GM13976 (cell line): ENCODE measurements at regions not wholly inside any gene's neighbourhood (a gene's known extent, or its start where the extent isn't known, plus 50 kb on each side); places are given as distances from the start of the nearest gene placed in this dataset.

Experiments
- DNase-seq: peaks from one replicate; pipeline ENCODE4 v3.0.0; 2012; ENCODE audit warnings: low spot score
- in situ Hi-C: fragments of 300-500 bp; cut with MboI; formaldehyde crosslinking; loops from one replicate; pipeline ENCODE4 v1.12.0; 2022; ENCODE audit warnings: low sequenced_read_pairs, mixed read lengths, inconsistent platforms; ENCODE audit not compliant: unreplicated experiment
- TF ChIP-seq, protein P1 (sequence below): IDR thresholded peaks from 2 replicates; pipeline ENCODE4 v1.5.1; 2012; ENCODE audit warnings: borderline replicate concordance, mild to moderate bottlenecking; ENCODE audit not compliant: insufficient read depth; ENCODE audit errors: extremely low read depth, missing control alignments, control extremely low read depth

DNA sequence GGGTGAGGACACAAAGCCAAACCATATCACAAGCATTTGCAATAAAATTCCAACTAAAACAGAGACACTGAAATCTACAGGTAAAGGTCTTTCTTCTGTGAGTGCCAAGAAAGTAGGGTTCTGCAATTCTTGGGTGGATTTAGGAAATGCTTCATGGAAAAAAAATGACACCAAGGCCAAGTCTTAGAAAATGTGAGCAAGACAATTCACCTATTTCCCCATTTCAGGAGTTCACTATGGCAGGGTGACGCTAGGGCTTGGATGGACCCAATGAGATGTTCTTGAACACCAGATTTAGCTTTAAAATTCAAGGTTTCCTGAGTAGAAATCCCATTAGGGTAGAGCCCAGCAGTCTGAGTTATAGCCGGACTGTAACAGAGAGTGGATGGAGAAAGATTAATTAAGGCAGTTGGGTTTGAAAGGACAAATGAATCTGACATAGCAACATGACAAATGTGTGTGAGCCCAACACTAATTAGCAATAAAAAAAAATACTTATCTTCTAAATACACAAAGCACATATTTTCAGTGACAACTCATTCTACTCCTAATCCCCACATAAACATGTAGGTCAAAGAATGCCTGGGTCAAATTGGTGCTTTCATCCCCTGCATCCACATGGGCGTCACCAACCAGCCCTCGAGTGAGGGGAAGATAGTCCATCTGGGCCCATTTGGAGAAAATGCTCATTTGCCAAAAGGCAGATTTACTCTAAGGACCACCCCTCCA is 180.4 kb upstream of the JARID2 start:
- no peak for DNase-seq
- TF ChIP-seq, protein P1, sequence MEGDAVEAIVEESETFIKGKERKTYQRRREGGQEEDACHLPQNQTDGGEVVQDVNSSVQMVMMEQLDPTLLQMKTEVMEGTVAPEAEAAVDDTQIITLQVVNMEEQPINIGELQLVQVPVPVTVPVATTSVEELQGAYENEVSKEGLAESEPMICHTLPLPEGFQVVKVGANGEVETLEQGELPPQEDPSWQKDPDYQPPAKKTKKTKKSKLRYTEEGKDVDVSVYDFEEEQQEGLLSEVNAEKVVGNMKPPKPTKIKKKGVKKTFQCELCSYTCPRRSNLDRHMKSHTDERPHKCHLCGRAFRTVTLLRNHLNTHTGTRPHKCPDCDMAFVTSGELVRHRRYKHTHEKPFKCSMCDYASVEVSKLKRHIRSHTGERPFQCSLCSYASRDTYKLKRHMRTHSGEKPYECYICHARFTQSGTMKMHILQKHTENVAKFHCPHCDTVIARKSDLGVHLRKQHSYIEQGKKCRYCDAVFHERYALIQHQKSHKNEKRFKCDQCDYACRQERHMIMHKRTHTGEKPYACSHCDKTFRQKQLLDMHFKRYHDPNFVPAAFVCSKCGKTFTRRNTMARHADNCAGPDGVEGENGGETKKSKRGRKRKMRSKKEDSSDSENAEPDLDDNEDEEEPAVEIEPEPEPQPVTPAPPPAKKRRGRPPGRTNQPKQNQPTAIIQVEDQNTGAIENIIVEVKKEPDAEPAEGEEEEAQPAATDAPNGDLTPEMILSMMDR: no peak
- in situ Hi-C loops: no loop called here

DNA sequence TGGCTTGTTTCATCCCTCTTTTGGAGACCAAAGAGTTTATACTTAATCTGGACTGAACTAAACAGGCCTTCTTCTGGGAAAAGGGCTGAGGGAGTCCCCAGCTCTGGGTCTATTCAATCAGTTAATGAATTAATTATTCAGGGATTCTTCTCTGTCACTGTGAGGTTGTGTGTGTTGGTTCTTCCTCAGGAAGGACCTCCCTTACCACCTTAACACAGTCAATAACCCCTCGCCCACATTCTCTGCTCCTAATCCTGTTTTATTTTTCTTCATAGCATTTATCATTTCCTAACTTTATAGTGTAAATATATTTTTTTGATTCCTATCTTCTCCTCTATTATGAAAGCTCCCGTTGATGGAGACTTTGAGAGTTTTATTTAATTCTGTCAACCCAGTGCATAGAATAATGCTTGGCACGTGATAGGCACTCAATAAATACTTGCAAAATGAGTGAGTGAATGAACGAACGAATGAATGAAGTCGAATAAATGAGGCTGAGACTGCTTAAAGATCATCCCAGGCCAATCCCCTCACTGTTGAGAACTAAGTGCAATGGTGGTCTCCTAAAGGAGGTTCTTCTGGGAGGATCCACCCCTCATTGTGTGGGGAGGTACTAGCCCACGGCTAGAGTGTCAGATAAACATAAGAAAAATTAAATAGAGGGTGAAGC is 179.6 kb upstream of the JARID2 start:
- TF ChIP-seq, protein P1: no peak
- no peak for DNase-seq
- in situ Hi-C loops: no loop called here

DNA sequence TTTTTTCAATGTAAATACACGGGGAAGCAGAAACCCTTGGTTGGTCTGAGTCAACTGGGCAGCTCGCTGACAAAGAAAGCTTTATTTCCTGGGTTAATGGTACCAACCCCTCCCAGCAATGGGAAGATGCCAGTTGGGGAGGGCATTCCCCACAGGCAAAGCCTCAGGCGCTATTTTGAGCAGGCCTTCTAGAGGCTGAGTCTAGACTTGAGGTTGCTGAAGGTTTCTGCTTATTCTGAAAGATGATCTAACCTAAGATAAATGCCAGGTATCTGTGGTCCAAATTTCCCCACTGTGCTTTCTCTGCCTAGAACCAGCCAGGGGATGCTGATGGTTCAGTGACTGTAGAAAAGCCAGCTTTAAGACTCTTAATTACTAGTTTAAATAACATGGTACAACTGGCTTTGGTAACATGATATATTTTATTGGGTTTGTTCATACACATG is 172.5 kb upstream of the JARID2 start:
- TF ChIP-seq, protein P1: no peak
- in situ Hi-C loops: no loop called here
- peak; percentile 46 for DNase-seq

DNA sequence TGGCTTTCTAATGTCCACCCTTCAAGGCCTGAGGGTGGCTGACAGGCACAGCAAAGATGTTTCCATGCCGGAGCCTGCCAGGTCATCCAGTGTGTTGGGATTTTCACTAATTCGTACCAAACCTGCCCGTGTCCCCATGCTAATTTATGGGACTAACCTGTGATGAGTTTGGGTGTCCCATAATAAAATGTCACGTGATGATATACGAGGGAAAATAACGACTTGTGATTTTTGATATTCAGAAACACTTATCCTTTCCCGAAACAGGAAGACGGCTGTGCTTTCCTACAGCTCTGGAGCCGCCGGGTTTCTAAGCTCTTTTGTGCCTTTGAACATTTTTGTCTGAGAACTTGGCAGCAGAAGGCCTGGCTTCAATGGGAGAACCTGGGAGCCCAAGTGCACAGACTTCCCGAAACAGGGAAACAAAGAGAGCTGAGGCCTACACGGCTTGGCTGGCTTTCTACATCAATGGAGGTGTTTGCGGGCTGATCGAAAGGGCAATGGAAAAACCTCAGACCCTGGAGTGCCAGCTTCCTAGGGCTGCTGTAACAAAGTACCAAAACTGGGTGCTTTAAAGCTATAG is 171.9 kb upstream of the JARID2 start:
- TF ChIP-seq, protein P1: no peak
- in situ Hi-C loops: no loop called here
- no peak for DNase-seq

DNA sequence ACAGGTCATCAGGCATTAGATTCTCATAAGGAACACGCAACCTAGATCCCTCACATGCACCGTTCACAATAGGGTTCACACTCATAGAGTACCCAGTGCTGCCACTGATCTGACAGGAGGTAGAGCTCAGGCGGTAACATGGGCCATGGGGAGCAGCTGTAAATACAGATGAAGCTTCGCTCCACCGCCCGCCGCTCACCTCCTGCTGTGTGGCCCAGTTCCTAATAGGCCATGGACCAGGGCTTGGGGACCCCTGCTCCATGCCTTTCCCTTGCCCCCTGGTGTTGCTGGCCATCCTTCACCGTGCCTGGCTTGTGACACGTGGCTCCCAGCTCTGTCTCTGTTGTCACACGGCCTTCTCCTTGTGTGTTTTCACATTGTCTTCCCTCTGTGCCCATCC is 171.1 kb upstream of the JARID2 start:
- no peak for DNase-seq
- TF ChIP-seq, protein P1: no peak
- in situ Hi-C loops: no loop called here

DNA sequence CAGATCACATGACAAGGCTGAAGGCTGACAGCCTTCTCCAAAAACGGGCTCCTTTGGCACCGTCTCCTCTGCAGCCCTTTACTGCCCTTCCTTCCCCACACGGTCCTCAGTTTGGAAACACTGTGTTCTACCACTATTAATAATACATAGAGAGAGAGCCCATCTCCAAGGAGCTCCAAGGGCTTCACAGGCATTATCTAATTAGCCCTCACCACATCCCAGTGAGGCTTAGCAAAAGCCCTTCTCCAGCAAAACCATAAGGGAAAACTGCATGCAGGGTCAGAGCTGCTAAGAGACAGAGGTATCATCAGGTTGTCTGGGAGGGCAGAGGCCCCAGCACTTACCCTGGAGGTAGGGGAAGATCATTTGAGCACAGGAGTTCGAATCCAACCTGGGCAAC is 169.3 kb upstream of the JARID2 start:
- in situ Hi-C loops: no loop called here
- DNase-seq: no peak

More for the DNA sequence above, 169.3 kb upstream of the JARID2 start:
- TF ChIP-seq, protein P1: no peak
